ENCODE measurements at regions not wholly inside any gene's neighbourhood (a gene's known extent, or its start where the extent isn't known, plus 50 kb on each side); places are given as distances from the start of the nearest gene placed in this dataset.

GRCh38 chr1:38347446-38348175 is 301.0 kb upstream of the POU3F1 start:
- Histone ChIP-seq H3K27ac (ENCODE audit: low read depth, low read length, poor library complexity, severe bottlenecking) (no peak overlapping the region), H3K36me3 (ENCODE audit: insufficient read depth, low read length) (no peaks in the 10 kb centered on the region), H3K27me3 (ENCODE audit: insufficient read depth, low read length) (no peaks in the 10 kb centered on the region), H4K20me1 (ENCODE audit: insufficient read depth, low read length) (no peaks in the 10 kb centered on the region), H3K9me3 (ENCODE audit: low read length) (no peaks in the 10 kb centered on the region), H3K4me3 (ENCODE audit: low read depth, low read length, poor library complexity, severe bottlenecking) (no peak overlapping the region), H3K9me2 (ENCODE audit: low read depth, low read length) (no peaks in the 10 kb centered on the region), H3K9ac (ENCODE audit: low read length) (no peak overlapping the region), H3K79me2 (ENCODE audit: insufficient read depth, low read length) (no peaks in the 10 kb centered on the region), H3F3A (ENCODE audit: insufficient read depth, low read length) (no peaks in the 10 kb centered on the region), H3K4me2 (ENCODE audit: low read length) (no peak overlapping the region), H2AFZ (ENCODE audit: low read length) (no peak overlapping the region), H3K4me1 (ENCODE audit: insufficient read depth, low read length, severe bottlenecking) (no peaks in the 10 kb centered on the region)
- TF ChIP-seq EZH2 (IDR thresholded peaks at IDR 0.05; ENCODE audit: borderline replicate concordance, low read length) (no peak), CTCF (IDR thresholded peaks at IDR 0.05; ENCODE audit: low read length) (no peak)

GRCh38 chr1:38344716-38345115 is 298.1 kb upstream of the POU3F1 start:
- TF ChIP-seq EZH2 (IDR thresholded peaks at IDR 0.05; ENCODE audit: borderline replicate concordance, low read length) (no peak), CTCF (IDR thresholded peaks at IDR 0.05; ENCODE audit: low read length) (no peak)
- H4K20me1 ChIP-seq (ENCODE audit: insufficient read depth, low read length): no peaks in the 10 kb centered on the region
- no peaks in the 10 kb centered on the region for H3K36me3 ChIP-seq (ENCODE audit: insufficient read depth, low read length)
- H3F3A ChIP-seq (ENCODE audit: insufficient read depth, low read length): no peaks in the 10 kb centered on the region
- H3K9me2 ChIP-seq (ENCODE audit: low read depth, low read length): no peaks in the 10 kb centered on the region
- H3K27ac ChIP-seq (ENCODE audit: low read depth, low read length, poor library complexity, severe bottlenecking): no peak overlapping the region
- no peaks in the 10 kb centered on the region for H3K27me3 ChIP-seq (ENCODE audit: insufficient read depth, low read length)
- H3K4me3 ChIP-seq (ENCODE audit: low read depth, low read length, poor library complexity, severe bottlenecking): no peak overlapping the region
- no peaks in the 10 kb centered on the region for H3K4me1 ChIP-seq (ENCODE audit: insufficient read depth, low read length, severe bottlenecking)
- no peaks in the 10 kb centered on the region for H3K9me3 ChIP-seq (ENCODE audit: low read length)
- no peak overlapping the region for H3K4me2 ChIP-seq (ENCODE audit: low read length)
- no peaks in the 10 kb centered on the region for H3K79me2 ChIP-seq (ENCODE audit: insufficient read depth, low read length)
- no peak overlapping the region for H2AFZ ChIP-seq (ENCODE audit: low read length)
- H3K9ac ChIP-seq (ENCODE audit: low read length): no peak overlapping the region

- Histone ChIP-seq H3K27ac (ENCODE audit: low read depth, low read length, poor library complexity, severe bottlenecking) (no peak overlapping the region), H3F3A (ENCODE audit: insufficient read depth, low read length) (no peaks in the 10 kb centered on the region), H3K9ac (ENCODE audit: low read length) (no peak overlapping the region), H4K20me1 (ENCODE audit: insufficient read depth, low read length) (no peaks in the 10 kb centered on the region), H3K4me3 (ENCODE audit: low read depth, low read length, poor library complexity, severe bottlenecking) (no peak overlapping the region), H3K4me1 (ENCODE audit: insufficient read depth, low read length, severe bottlenecking) (no peaks in the 10 kb centered on the region), H3K9me3 (ENCODE audit: low read length) (no peaks in the 10 kb centered on the region), H3K4me2 (ENCODE audit: low read length) (no peak overlapping the region), H3K79me2 (ENCODE audit: insufficient read depth, low read length) (no peaks in the 10 kb centered on the region), H3K36me3 (ENCODE audit: insufficient read depth, low read length) (no peaks in the 10 kb centered on the region), H3K9me2 (ENCODE audit: low read depth, low read length) (no peaks in the 10 kb centered on the region), H3K27me3 (ENCODE audit: insufficient read depth, low read length) (no peaks in the 10 kb centered on the region), H2AFZ (ENCODE audit: low read length) (no peak overlapping the region)
- no peak for TF ChIP-seq CTCF (IDR thresholded peaks at IDR 0.05; ENCODE audit: low read length)
- no peak for TF ChIP-seq EZH2 (IDR thresholded peaks at IDR 0.05; ENCODE audit: borderline replicate concordance, low read length)
Observed at GRCh38 chr1:38341694-38342093, 295.1 kb upstream of the POU3F1 start.

Measured in OCI-LY1 (cell line).